ENCODE measurements at regions not wholly inside any gene's neighbourhood (a gene's known extent, or its start where the extent isn't known, plus 50 kb on each side); places are given as distances from the start of the nearest gene placed in this dataset.

GRCh38 chr10:131795761-131796160 lies 105.0 kb upstream of the PPP2R2D start:
- no peak for DNase-seq (ENCODE audit: low read depth in 2 of 2)

GRCh38 chr10:131797626-131798025 lies 103.2 kb upstream of the PPP2R2D start:
- no peak for DNase-seq (ENCODE audit: low read depth in 2 of 2)

GRCh38 chr10:131799429-131799828 lies 101.4 kb upstream of the PPP2R2D start:
- no peak for DNase-seq (ENCODE audit: low read depth in 2 of 2)

GRCh38 chr10:131802156-131802915 lies 98.5 kb upstream of the PPP2R2D start:
- no peak for DNase-seq (ENCODE audit: low read depth in 2 of 2)

- DNase-seq (ENCODE audit: low read depth in 2 of 2): no peak
Measured at GRCh38 chr10:131802996-131803395, 97.8 kb upstream of the PPP2R2D start.

GRCh38 chr10:131803860-131804425 lies 96.9 kb upstream of the PPP2R2D start:
- no peak for DNase-seq (ENCODE audit: low read depth in 2 of 2)

GRCh38 chr10:131804551-131805295 lies 96.1 kb upstream of the PPP2R2D start:
- no peak for DNase-seq (ENCODE audit: low read depth in 2 of 2)

GRCh38 chr10:131805696-131806095 lies 95.1 kb upstream of the PPP2R2D start:
- no peak for DNase-seq (ENCODE audit: low read depth in 2 of 2)

GRCh38 chr10:131806146-131806545 lies 94.7 kb upstream of the PPP2R2D start:
- DNase-seq (ENCODE audit: low read depth in 2 of 2): no peak

- no peak for DNase-seq (ENCODE audit: low read depth in 2 of 2)
Measured at GRCh38 chr10:131806646-131807317, 94.0 kb upstream of the PPP2R2D start.

- DNase-seq (ENCODE audit: low read depth in 2 of 2): no peak
Measured at GRCh38 chr10:131808370-131808930, 92.4 kb upstream of the PPP2R2D start.

- no peak for DNase-seq (ENCODE audit: low read depth in 2 of 2)
Measured at GRCh38 chr10:131810036-131810804, 90.6 kb upstream of the PPP2R2D start.

- DNase-seq (ENCODE audit: low read depth in 2 of 2): no peak
Measured at GRCh38 chr10:131810805-131811629, 89.8 kb upstream of the PPP2R2D start.

GRCh38 chr10:131811630-131812403 lies 89.0 kb upstream of the PPP2R2D start:
- no peak for DNase-seq (ENCODE audit: low read depth in 2 of 2)

- no peak for DNase-seq (ENCODE audit: low read depth in 2 of 2)
Measured at GRCh38 chr10:131812736-131813604, 87.8 kb upstream of the PPP2R2D start.

GRCh38 chr10:131814567-131815265 lies 86.1 kb upstream of the PPP2R2D start:
- DNase-seq (ENCODE audit: low read depth in 2 of 2): no peak

- no peak for DNase-seq (ENCODE audit: low read depth in 2 of 2)
Measured at GRCh38 chr10:131815266-131816156, 85.3 kb upstream of the PPP2R2D start.
